OCI-LY3 (cell line): ENCODE measurements at regions not wholly inside any gene's neighbourhood (a gene's known extent, or its start where the extent isn't known, plus 50 kb on each side); places are given as distances from the start of the nearest gene placed in this dataset.
"Not testable (repeated sequence)": the region's sequence is repeated elsewhere in the genome, so short reads cannot be mapped to it uniquely, and the experiment has no call there.

Experiments
- H2AFZ ChIP-seq: fragments of 200-600, 300-600 bp; shearing (Covaris generic); 2 replicates; pipeline ENCODE4 v1.6.0; 2014; ENCODE audit warnings: antibody characterized with exemption, low read depth, low read length
- H3K27ac ChIP-seq: fragments of 200-600, 300-600 bp; sonication (generic); 2 replicates; pipeline ENCODE4 v1.5.1; 2014; ENCODE audit warnings: mild to moderate bottlenecking, low read length, moderate library complexity, mixed read lengths
- H3K27me3 ChIP-seq: fragments of 200-600, 300-600 bp; sonication (generic); 2 replicates; pipeline ENCODE4 v1.6.1; 2014; ENCODE audit warnings: low read depth, low read length, mixed read lengths
- H3K36me3 ChIP-seq: fragments of 200-600, 300-600 bp; sonication (generic); replicated peaks from 2 replicates; pipeline ENCODE3; 2014; ENCODE audit warnings: low read depth, low read length, mixed read lengths
- H3K4me1 ChIP-seq: fragments of 300-600, 200-600 bp; sonication (generic); 2 replicates; pipeline ENCODE4 v1.6.1; 2014; ENCODE audit warnings: low read length, mixed read lengths
- H3K4me2 ChIP-seq: fragments of 200-600, 300-600 bp; sonication (generic); 2 replicates; pipeline ENCODE4 v1.6.1; 2014; ENCODE audit warnings: low read length, mixed read lengths
- H3K4me3 ChIP-seq: fragments of 300-600, 200-600 bp; sonication (generic); 2 replicates; pipeline ENCODE4 v1.5.1; 2014; ENCODE audit warnings: antibody characterized with exemption, mild to moderate bottlenecking, low read length, moderate library complexity
- H3K79me2 ChIP-seq: fragments of 300-600, 200-600 bp; shearing (Covaris generic); 2 replicates; pipeline ENCODE4 v1.6.1; 2014; ENCODE audit warnings: mild to moderate bottlenecking, low read length, mixed read lengths
- H3K9ac ChIP-seq: fragments of 300-600, 200-600 bp; shearing (Covaris generic); 2 replicates; pipeline ENCODE4 v1.6.0; 2014; ENCODE audit warnings: mild to moderate bottlenecking, low read length, moderate library complexity
- H3K9me3 ChIP-seq: fragments of 200-600, 300-600 bp; shearing (Covaris generic); 2 replicates; pipeline ENCODE4 v1.6.1; 2014; ENCODE audit warnings: low read length, mixed read lengths; ENCODE audit not compliant: insufficient read depth
- H4K20me1 ChIP-seq: fragments of 200-600, 300-600 bp; sonication (generic); 2 replicates; pipeline ENCODE4 v1.6.1; 2016; ENCODE audit warnings: low read length, mixed read lengths; ENCODE audit not compliant: insufficient read depth
- CTCF ChIP-seq: fragments of 200-600, 300-600 bp; sonication (generic); IDR thresholded peaks from 2 replicates; pipeline ENCODE4 v1.5.1; 2014; ENCODE audit warnings: antibody characterized with exemption, low read length, low read depth
- EZH2phosphoT487 ChIP-seq: fragments of 200-600 bp; shearing (Covaris generic); IDR thresholded peaks from 2 replicates; pipeline ENCODE4 v1.6.1; 2018; ENCODE audit warnings: antibody characterized with exemption, mixed run types, low read depth

GRCh38 chr10:117830205-117830604 is 216.5 kb downstream of the RAB11FIP2 start:
- Histone ChIP-seq H3K4me3 (no peak overlapping the region), H3K9ac (no peak overlapping the region)

GRCh38 chr10:117830787-117831212 is 215.9 kb downstream of the RAB11FIP2 start:
- Histone ChIP-seq H4K20me1 (no peaks in the 10 kb centered on the region), H3K4me3 (no peak overlapping the region), H3K4me2 (no peak overlapping the region), H2AFZ (no peak overlapping the region), H3K27ac (no peak overlapping the region), H3K79me2 (no peaks in the 10 kb centered on the region), H3K9ac (no peak overlapping the region), H3K9me3 (no peaks in the 10 kb centered on the region), H3K27me3 (no peaks in the 10 kb centered on the region), H3K4me1 (no peaks in the 10 kb centered on the region), H3K36me3 (no peaks in the 10 kb centered on the region)
- no peak for TF ChIP-seq EZH2phosphoT487
- no peak for TF ChIP-seq CTCF

More at GRCh38 chr10:117830205-117830604, 216.5 kb downstream of the RAB11FIP2 start:
- Histone ChIP-seq H3K4me2 (no peak overlapping the region), H3K9me3 (no peaks in the 10 kb centered on the region), H3K27ac (no peak overlapping the region), H3K36me3 (no peaks in the 10 kb centered on the region), H3K79me2 (no peaks in the 10 kb centered on the region), H4K20me1 (no peaks in the 10 kb centered on the region), H3K27me3 (no peaks in the 10 kb centered on the region), H2AFZ (no peak overlapping the region), H3K4me1 (no peaks in the 10 kb centered on the region)
- TF ChIP-seq CTCF (no peak), EZH2phosphoT487 (no peak)

- not testable (repeated sequence) for H3K27ac ChIP-seq, H3K4me1 ChIP-seq, H3K79me2 ChIP-seq, H3K4me2 ChIP-seq, H2AFZ ChIP-seq, H3K9ac ChIP-seq, H3K27me3 ChIP-seq, H4K20me1 ChIP-seq, H3K36me3 ChIP-seq, H3K4me3 ChIP-seq, H3K9me3 ChIP-seq
Observed at GRCh38 chr10:117838500-117839498, 207.9 kb downstream of the RAB11FIP2 start.

- H3K36me3 ChIP-seq, H3K9ac ChIP-seq, H3K27ac ChIP-seq, H3K9me3 ChIP-seq, H4K20me1 ChIP-seq, H3K4me3 ChIP-seq, H2AFZ ChIP-seq, H3K4me1 ChIP-seq, H3K4me2 ChIP-seq, H3K27me3 ChIP-seq, H3K79me2 ChIP-seq: not testable (repeated sequence)
Observed at GRCh38 chr10:117856426-117856825, 190.3 kb downstream of the RAB11FIP2 start.

GRCh38 chr10:117860135-117860534 is 186.6 kb downstream of the RAB11FIP2 start:
- no peaks in the 10 kb centered on the region for H3K27me3 ChIP-seq
- no peaks in the 10 kb centered on the region for H3K4me1 ChIP-seq
- no peaks in the 10 kb centered on the region for H3K36me3 ChIP-seq
- no peak overlapping the region for H3K4me2 ChIP-seq
- H2AFZ ChIP-seq: no peak overlapping the region
- no peak overlapping the region for H3K9ac ChIP-seq
- no peaks in the 10 kb centered on the region for H4K20me1 ChIP-seq
- H3K79me2 ChIP-seq: no peaks in the 10 kb centered on the region
- no peaks in the 10 kb centered on the region for H3K9me3 ChIP-seq
- TF ChIP-seq CTCF: no peak
- no peak for TF ChIP-seq EZH2phosphoT487
- H3K27ac ChIP-seq: no peak overlapping the region
- H3K4me3 ChIP-seq: no peak overlapping the region
